Central memory CD4-positive, alpha-beta T cell (primary cell): ENCODE measurements at regions not wholly inside any gene's neighbourhood (a gene's known extent, or its start where the extent isn't known, plus 50 kb on each side); places are given as distances from the start of the nearest gene placed in this dataset.

ENCODE experiments used
- DNase-seq: peaks from one replicate; pipeline ENCODE4 v3.0.0; 2022

GRCh38 chr18:45548614-45549013, 66.7 kb upstream of the SLC14A2 start:
- no peak for DNase-seq

GRCh38 chr18:45549290-45549689, 66.0 kb upstream of the SLC14A2 start:
- no peak for DNase-seq

GRCh38 chr18:45551142-45551815, 64.0 kb upstream of the SLC14A2 start:
- DNase-seq, result no peak

GRCh38 chr18:45553723-45554388, 61.4 kb upstream of the SLC14A2 start:
- DNase-seq, result no peak

- no peak for DNase-seq
Observed at GRCh38 chr18:45554389-45554737, 60.9 kb upstream of the SLC14A2 start.

GRCh38 chr18:45556222-45556621, 59.1 kb upstream of the SLC14A2 start:
- no peak for DNase-seq

- no peak for DNase-seq
Observed at GRCh38 chr18:45557287-45557686, 58.0 kb upstream of the SLC14A2 start.

- DNase-seq, result no peak
Observed at GRCh38 chr18:45557779-45558178, 57.5 kb upstream of the SLC14A2 start.

GRCh38 chr18:45559258-45559657, 56.0 kb upstream of the SLC14A2 start:
- no peak for DNase-seq

GRCh38 chr18:45560870-45561269, 54.4 kb upstream of the SLC14A2 start:
- no peak for DNase-seq

- no peak for DNase-seq
Observed at GRCh38 chr18:45562567-45563479, 52.5 kb upstream of the SLC14A2 start.

- no peak for DNase-seq
Observed at GRCh38 chr18:45565280-45565970, 49.9 kb upstream of the SLC14A2 start.
